MM.1S (cell line): ENCODE measurements at regions not wholly inside any gene's neighbourhood (a gene's known extent, or its start where the extent isn't known, plus 50 kb on each side); places are given as distances from the start of the nearest gene placed in this dataset.

ENCODE experiments used
- CTCF ChIP-seq: fragments of 300-600 bp; sonication (generic); IDR thresholded peaks from 2 replicates; pipeline ENCODE4 v1.5.1; 2016; ENCODE audit warnings: antibody characterized with exemption, low read length, mixed read lengths
- EZH2phosphoT487 ChIP-seq: fragments of 300-600 bp; sonication (generic); IDR thresholded peaks from 2 replicates; pipeline ENCODE4 v1.6.1; 2018; ENCODE audit warnings: antibody characterized with exemption, low read length

DNA sequence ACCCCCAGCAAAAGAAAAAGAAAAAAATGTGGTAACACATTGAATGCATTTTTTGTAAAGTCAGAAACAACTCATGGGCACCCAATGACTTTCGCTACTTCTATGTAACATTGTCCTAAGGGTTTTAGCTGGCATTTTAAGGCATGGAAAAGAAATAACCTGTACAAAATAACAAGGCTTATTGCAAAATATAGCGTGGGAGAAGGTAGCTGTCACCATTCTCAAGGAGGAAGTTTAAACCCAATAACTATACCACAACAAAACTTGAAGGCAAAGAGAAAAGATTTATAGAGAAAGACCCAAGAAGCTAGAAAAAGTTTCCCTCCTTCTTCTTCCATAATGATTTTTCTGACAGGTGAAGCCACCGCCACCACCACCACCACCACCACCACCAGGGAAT, 55.7 kb upstream of the ACP3 start:
- no peak for TF ChIP-seq CTCF
- no peak for TF ChIP-seq EZH2phosphoT487
